ENCODE measurements at regions not wholly inside any gene's neighbourhood (a gene's known extent, or its start where the extent isn't known, plus 50 kb on each side); places are given as distances from the start of the nearest gene placed in this dataset.

- Histone ChIP-seq H3K9me1 (replicated peaks; ENCODE audit: control insufficient read depth, extremely low read depth, insufficient read depth, low read length) (no peaks in the 10 kb centered on the region), H3K9ac (replicated peaks; ENCODE audit: extremely low read depth, insufficient read depth, low read length) (no peak overlapping the region), H3K27ac (ENCODE audit: insufficient read depth, low read depth, low read length) (no peak overlapping the region), H2AFZ (ENCODE audit: low read depth, low read length) (no peak overlapping the region), H3K79me2 (ENCODE audit: control insufficient read depth, insufficient read depth, low read length) (no peaks in the 10 kb centered on the region), H3K9me3 (replicated peaks; ENCODE audit: control insufficient read depth, insufficient read depth, low read length) (no peaks in the 10 kb centered on the region), H3K27me3 (ENCODE audit: control insufficient read depth in 2 of 2, insufficient read depth in 2 of 2, low read length in 2 of 2) (peaks cover 2 to 3% of the 10 kb centered on the region in 2 experiments), H4K20me1 (replicated peaks; ENCODE audit: control insufficient read depth, extremely low read depth, insufficient read depth, low read length) (no peaks in the 10 kb centered on the region), H3K4me3 (replicated peaks in 1 of 3; ENCODE audit: insufficient read depth in 1 of 3, low read depth in 1 of 3, low read length in 3 of 3) (no peak overlapping the region), H3K4me2 (ENCODE audit: insufficient read depth, low read length) (no peak overlapping the region), H3K4me1 (ENCODE audit: control insufficient read depth, extremely low read depth, insufficient read depth, low read length) (no peaks in the 10 kb centered on the region), H3K36me3 (ENCODE audit: control insufficient read depth in 2 of 2, extremely low read depth in 1 of 2, insufficient read depth in 2 of 2, low read length in 2 of 2) (no peaks in the 10 kb centered on the region)
- ChIA-PET CTCF (interaction anchor here (0.7 to 2.6 kb wide), 2 partner anchors 10 to 18 kb away, joined by 6 to 10 read pairs; no protein-coding TSS in a partner anchor), POLR2A (no interaction called here)
- no peak for FAIRE-seq
- DNase-seq (ENCODE audit: low read depth, low spot score) = no peak
- no TSS peak for BruUV-seq (replicated peaks)
- intact Hi-C loops (cut with micrococcal nuclease) (no loop called here), dilution Hi-C loops (cut with MboI; ENCODE audit: extremely low pct_ligation_motif_present, low sequenced_read_pairs) (no loop called here)
- TF ChIP-seq POLR2AphosphoS5 (IDR thresholded peaks at IDR 0.05; ENCODE audit: insufficient read depth, low read depth, low read length) (no peak), CTCF (IDR thresholded peaks at IDR 0.05; ENCODE audit: extremely low read depth in 1 of 2, insufficient read depth in 1 of 2, low read depth in 1 of 2, low read length in 2 of 2) (no peak), MAX (IDR thresholded peaks at IDR 0.05; ENCODE audit: insufficient read depth, insufficient read length) (no peak), GATA2 (IDR thresholded peaks at IDR 0.05; ENCODE audit: insufficient read depth, insufficient read length, low read depth, low read length) (no peak), MYC (IDR thresholded peaks at IDR 0.05; ENCODE audit: low read depth, low read length) (no peak), EZH2 (IDR thresholded peaks at IDR 0.05; ENCODE audit: borderline replicate concordance, low read depth, low read length, severe bottlenecking) (no peak), JUN (IDR thresholded peaks at IDR 0.05; ENCODE audit: borderline replicate concordance, insufficient read depth, insufficient read length, low read depth) (no peak)
These were observed 125.8 kb downstream of the LY86 start for GRCh38 chr6:6714118-6714897.
